ENCODE measurements at regions not wholly inside any gene's neighbourhood (a gene's known extent, or its start where the extent isn't known, plus 50 kb on each side); places are given as distances from the start of the nearest gene placed in this dataset.

GRCh38 chr15:97815835-97816234 lies 144.7 kb upstream of the ARRDC4 start:
- no peak for TF ChIP-seq CBX5 (IDR thresholded peaks at IDR 0.05; ENCODE audit: borderline replicate concordance, low read depth)
- no peak for TF ChIP-seq ZFPM2 (CRISPR knock-in tag; IDR thresholded peaks at IDR 0.05)
- TF ChIP-seq MYC (IDR thresholded peaks at IDR 0.05; ENCODE audit: low read depth, low read length): no peak
- no peak for TF ChIP-seq MYC (CRISPR knock-in tag; IDR thresholded peaks at IDR 0.05; ENCODE audit: borderline replicate concordance, low read depth)
- no peak for TF ChIP-seq FOXP1 (CRISPR knock-in tag; IDR thresholded peaks at IDR 0.05)
- TF ChIP-seq CCNT2 (IDR thresholded peaks at IDR 0.05; ENCODE audit: borderline replicate concordance, extremely low read depth, insufficient read length, low read depth, low read length): no peak
- TF ChIP-seq NCOA1 (IDR thresholded peaks at IDR 0.05; ENCODE audit: low read depth): no peak
- no peak for TF ChIP-seq RFX7 (CRISPR knock-in tag; IDR thresholded peaks at IDR 0.05)
- no peak for TF ChIP-seq ZBTB1 (CRISPR knock-in tag; IDR thresholded peaks at IDR 0.05; ENCODE audit: borderline replicate concordance, low read depth)
- no peak for TF ChIP-seq THRAP3 (IDR thresholded peaks at IDR 0.05; ENCODE audit: borderline replicate concordance)
- intact Hi-C loops (cut with micrococcal nuclease) (no loop called here), in situ Hi-C loops (cut with MboI) (no loop called here)
- WGBS (ENCODE audit: insufficient coverage, low coverage, missing lambda C conversion rate): 65% methylated on average over 2 of the region's 2 CpGs
- H4K20me1 ChIP-seq (replicated peaks; ENCODE audit: control insufficient read depth, insufficient read depth, low read length): no peaks in the 10 kb centered on the region
- ATAC-seq (no peak), DNase-seq (ENCODE audit: extremely low read depth in 1 of 4, low spot score in 3 of 4) (no peak), FAIRE-seq (no peak)
- no peaks in the 10 kb centered on the region for H3K27me3 ChIP-seq (ENCODE audit: control insufficient read depth in 2 of 2, insufficient read depth in 2 of 2, low read length in 2 of 2)
- CTCF ChIA-PET (ENCODE audit: low intra/inter-chr PET ratio): no interaction called here
- H3K9ac ChIP-seq (ENCODE audit: insufficient read depth in 1 of 2, low read depth in 2 of 2, low read length in 2 of 2): no peak overlapping the region
- BruUV-seq (replicated peaks): no TSS peak
- H3K27ac ChIP-seq (ENCODE audit: extremely low read depth, low read depth, low read length): no peak overlapping the region
- H3K4me1 ChIP-seq (replicated peaks in 1 of 2; ENCODE audit: control insufficient read depth in 2 of 2, insufficient read depth in 2 of 2, low read length in 2 of 2): no peaks in the 10 kb centered on the region
- no peaks in the 10 kb centered on the region for H3K9me3 ChIP-seq (replicated peaks; ENCODE audit: control insufficient read depth, insufficient read depth, low read depth, low read length)
- H3K79me2 ChIP-seq (ENCODE audit: control insufficient read depth, insufficient read depth, low read length): no peaks in the 10 kb centered on the region
- no peak overlapping the region for H3K4me2 ChIP-seq (ENCODE audit: insufficient read depth, low read length)
- no peaks in the 10 kb centered on the region for H3K9me1 ChIP-seq (ENCODE audit: control insufficient read depth, insufficient read depth, low read length)
- no peak overlapping the region for H3K4me3 ChIP-seq
- POLR2A ChIA-PET: no interaction called here
- no peaks in the 10 kb centered on the region for H3K36me3 ChIP-seq (ENCODE audit: control insufficient read depth, insufficient read depth, low read length)
- H2AFZ ChIP-seq (ENCODE audit: low read depth, low read length): no peak overlapping the region

Measured in K562 (cell line).